NCI-H2107 treated with DMSO at 0.1 percent for 48 hours (cell line): ENCODE measurements at regions not wholly inside any gene's neighbourhood (a gene's known extent, or its start where the extent isn't known, plus 50 kb on each side); places are given as distances from the start of the nearest gene placed in this dataset.
"Not testable (repeated sequence)": the region's sequence is repeated elsewhere in the genome, so short reads cannot be mapped to it uniquely, and the experiment has no call there.

Source experiments
- DNase-seq: peaks from one replicate; lab custom pipeline; 2025; ENCODE audit not compliant: unreplicated experiment; lab: John Stamatoyannopoulos, UW

- DNase-seq = peak; percentile 91
Measured at GRCh38 chr11:47928426-47928825, 51.9 kb upstream of the PTPRJ start.

- DNase-seq = peak; percentile 12
Measured at GRCh38 chr11:47924184-47924691, 56.1 kb upstream of the PTPRJ start.

GRCh38 chr11:47923667-47924066 lies 56.7 kb upstream of the PTPRJ start:
- no peak for DNase-seq

GRCh38 chr11:47921080-47921555 lies 59.2 kb upstream of the PTPRJ start:
- DNase-seq = not testable (repeated sequence)

GRCh38 chr11:47918882-47919495 lies 61.4 kb upstream of the PTPRJ start:
- DNase-seq = no peak

- DNase-seq = no peak
Measured at GRCh38 chr11:47918370-47918690, 62.0 kb upstream of the PTPRJ start.

GRCh38 chr11:47917599-47918369 lies 62.6 kb upstream of the PTPRJ start:
- peak; percentile 96 for DNase-seq

- DNase-seq = no peak
Measured at GRCh38 chr11:47916361-47916841, 64.0 kb upstream of the PTPRJ start.

- DNase-seq = no peak
Measured at GRCh38 chr11:47915783-47916182, 64.6 kb upstream of the PTPRJ start.

GRCh38 chr11:47915374-47915773 lies 65.0 kb upstream of the PTPRJ start:
- DNase-seq = no peak

GRCh38 chr11:47914743-47915142 lies 65.6 kb upstream of the PTPRJ start:
- DNase-seq = peak; percentile 19

- no peak for DNase-seq
Measured at GRCh38 chr11:47913529-47914244, 65.5 kb upstream of the NUP160 start.

- no peak for DNase-seq
Measured at GRCh38 chr11:47912843-47913437, 64.8 kb upstream of the NUP160 start.

GRCh38 chr11:47911149-47911548 lies 63.0 kb upstream of the NUP160 start:
- no peak for DNase-seq

GRCh38 chr11:47908198-47908597 lies 60.0 kb upstream of the NUP160 start:
- DNase-seq = no peak

- DNase-seq = no peak
Measured at GRCh38 chr11:47907499-47907898, 59.3 kb upstream of the NUP160 start.

- no peak for DNase-seq
Measured at GRCh38 chr11:47906066-47906465, 57.9 kb upstream of the NUP160 start.

GRCh38 chr11:47905358-47906059 lies 57.4 kb upstream of the NUP160 start:
- DNase-seq = no peak

GRCh38 chr11:47904808-47905207 lies 56.7 kb upstream of the NUP160 start:
- no peak for DNase-seq

- DNase-seq = no peak
Measured at GRCh38 chr11:47904048-47904447, 55.9 kb upstream of the NUP160 start.

- DNase-seq = no peak
Measured at GRCh38 chr11:47899801-47900200, 51.7 kb upstream of the NUP160 start.
